Mucosa of descending colon (tissue), 3 donors: ENCODE measurements at regions not wholly inside any gene's neighbourhood (a gene's known extent, or its start where the extent isn't known, plus 50 kb on each side); places are given as distances from the start of the nearest gene placed in this dataset.

Experiments
- ATAC-seq: fragments of 200-7000 bp; cut with Tn5 transposase; one replicate; pipeline ENCODE4 v1.9.1; 2020; ENCODE audit warnings: mild to moderate bottlenecking, moderate library complexity
- DNase-seq, 3 donors: peaks; one replicate each; pipeline ENCODE4 v3.0.0-alpha.2; 2020
- H3K36me3 ChIP-seq: fragments of 200-600 bp; one replicate; pipeline ENCODE4 v1.8.0; 2021; ENCODE audit warnings: low read depth, mild to moderate bottlenecking
- H3K4me1 ChIP-seq: fragments of 200-600 bp; one replicate; pipeline ENCODE4 v1.8.0; 2021; ENCODE audit warnings: low read depth, mild to moderate bottlenecking
- H3K4me3 ChIP-seq: fragments of 200-600 bp; one replicate; pipeline ENCODE4 v1.8.0; 2021; ENCODE audit warnings: mild to moderate bottlenecking
- H3K9me3 ChIP-seq: fragments of 200-600 bp; one replicate; pipeline ENCODE4 v1.8.0; 2021; ENCODE audit warnings: mild to moderate bottlenecking
- intact Hi-C, 2 donors: fragments of 100-400 bp; cut with DNase I in 1 of 2; cut with micrococcal nuclease in 1 of 2; formaldehyde crosslinking; loops; one replicate each; pipeline versions ENCODE4 v1.11.0 to v1.11.1; 2022; cut with DNase I, micrococcal nuclease
- TF ChIP-seq, protein P1 (sequence below): fragments of 200-600 bp; IDR thresholded peaks from one replicate; pipeline ENCODE4 v1.8.0; 2022; ENCODE audit warnings: antibody characterized with exemption, mild to moderate bottlenecking
- donor health status: DM: no; HTN: no; CAD: no; lungs with moderate emphysema.
- donor health status: DM: no; HTN: no; CAD: no.
- donor health status: DM: no; HTN: yes; CAD: no.

DNA sequence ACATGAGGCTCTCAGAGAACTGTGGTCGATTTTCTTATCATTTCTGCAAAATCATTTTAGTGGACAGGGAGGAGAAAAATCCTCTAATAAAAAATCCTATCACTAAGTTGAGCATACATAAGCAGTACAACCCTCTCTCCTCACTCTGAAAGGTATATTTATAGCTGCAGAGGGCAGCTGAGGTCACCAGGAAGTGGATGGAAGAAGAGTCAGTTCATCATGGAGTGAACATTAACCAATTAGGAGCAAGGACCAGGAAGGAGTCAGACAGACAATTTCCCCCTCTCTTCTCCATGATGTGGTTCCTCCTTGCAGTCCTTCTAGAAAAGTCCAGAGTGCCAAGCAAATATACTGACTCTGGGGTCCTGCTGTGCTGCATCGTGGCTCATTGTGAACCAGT is 253.7 kb downstream of the TOX3 start:
- H3K9me3 ChIP-seq: no peaks in the 10 kb centered on the region
- no peak overlapping the region for H3K4me3 ChIP-seq
- intact Hi-C loops: no loop called here
- DNase-seq (peak in 1 of 3 donors; percentile 3), ATAC-seq (peak; percentile 56)
- H3K36me3 ChIP-seq: no peaks in the 10 kb centered on the region
- TF ChIP-seq, protein P1, sequence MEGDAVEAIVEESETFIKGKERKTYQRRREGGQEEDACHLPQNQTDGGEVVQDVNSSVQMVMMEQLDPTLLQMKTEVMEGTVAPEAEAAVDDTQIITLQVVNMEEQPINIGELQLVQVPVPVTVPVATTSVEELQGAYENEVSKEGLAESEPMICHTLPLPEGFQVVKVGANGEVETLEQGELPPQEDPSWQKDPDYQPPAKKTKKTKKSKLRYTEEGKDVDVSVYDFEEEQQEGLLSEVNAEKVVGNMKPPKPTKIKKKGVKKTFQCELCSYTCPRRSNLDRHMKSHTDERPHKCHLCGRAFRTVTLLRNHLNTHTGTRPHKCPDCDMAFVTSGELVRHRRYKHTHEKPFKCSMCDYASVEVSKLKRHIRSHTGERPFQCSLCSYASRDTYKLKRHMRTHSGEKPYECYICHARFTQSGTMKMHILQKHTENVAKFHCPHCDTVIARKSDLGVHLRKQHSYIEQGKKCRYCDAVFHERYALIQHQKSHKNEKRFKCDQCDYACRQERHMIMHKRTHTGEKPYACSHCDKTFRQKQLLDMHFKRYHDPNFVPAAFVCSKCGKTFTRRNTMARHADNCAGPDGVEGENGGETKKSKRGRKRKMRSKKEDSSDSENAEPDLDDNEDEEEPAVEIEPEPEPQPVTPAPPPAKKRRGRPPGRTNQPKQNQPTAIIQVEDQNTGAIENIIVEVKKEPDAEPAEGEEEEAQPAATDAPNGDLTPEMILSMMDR: no peak
- H3K4me1 ChIP-seq: no peaks in the 10 kb centered on the region

DNA sequence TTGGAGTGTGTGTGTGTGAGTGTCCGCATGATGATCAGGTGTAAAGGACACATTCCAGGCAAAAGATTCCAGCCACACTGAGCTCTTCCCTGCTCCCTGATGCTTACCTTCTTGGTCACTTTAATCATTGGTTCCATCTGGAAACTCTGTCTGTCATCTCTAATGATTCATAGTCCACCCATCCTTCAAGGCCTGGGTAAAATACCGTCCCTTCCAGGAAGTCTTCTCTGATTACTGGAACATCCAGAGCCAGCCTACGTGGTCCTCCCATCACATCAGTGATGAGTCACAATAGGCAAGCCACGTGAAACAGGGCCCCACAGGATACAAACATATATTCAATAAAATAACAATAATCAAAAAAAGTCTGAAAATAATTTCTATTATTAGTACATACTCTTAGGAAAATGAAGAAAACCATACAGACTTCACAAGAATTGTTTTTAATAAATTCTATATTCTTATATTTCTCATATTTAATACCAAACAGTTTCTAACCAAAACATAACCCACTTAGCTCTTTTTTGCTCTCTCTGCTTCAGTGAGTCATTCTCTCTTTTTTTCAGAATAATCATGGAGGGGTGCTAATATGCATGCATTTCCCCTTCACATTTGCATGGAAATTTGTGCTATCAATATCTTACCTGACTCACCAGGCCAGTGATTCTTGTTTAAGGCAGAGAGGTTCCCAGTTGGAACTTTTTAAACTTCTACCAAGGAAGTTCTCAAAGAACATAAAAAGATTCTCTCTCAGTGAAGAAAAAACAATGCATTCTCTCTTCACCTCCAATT is 263.2 kb downstream of the TOX3 start:
- intact Hi-C loops: no loop called here
- no peaks in the 10 kb centered on the region for H3K36me3 ChIP-seq
- H3K4me3 ChIP-seq: no peak overlapping the region
- no peaks in the 10 kb centered on the region for H3K4me1 ChIP-seq
- TF ChIP-seq, protein P1: no peak
- ATAC-seq: no peak
- no peaks in the 10 kb centered on the region for H3K9me3 ChIP-seq
- DNase-seq: no peak

DNA sequence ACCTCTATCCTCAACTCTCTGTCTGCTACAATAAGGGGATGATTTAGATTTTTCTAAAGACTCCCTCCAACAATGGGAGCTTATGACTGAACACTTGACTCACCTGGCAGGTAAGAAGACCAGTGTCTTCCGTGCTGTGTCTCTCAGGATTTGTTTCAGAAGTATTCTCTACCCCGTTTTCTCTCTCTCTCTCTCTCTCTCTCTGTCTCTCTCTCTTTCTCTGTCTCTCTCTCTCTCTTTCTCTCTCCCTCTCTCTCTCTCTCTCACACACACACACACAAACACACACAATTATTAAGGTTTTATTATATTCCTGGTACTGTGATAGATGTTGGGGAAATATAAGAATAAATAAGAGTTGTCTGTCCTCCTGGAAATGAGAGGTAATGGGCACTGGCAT is 263.9 kb downstream of the TOX3 start:
- DNase-seq (no peak), ATAC-seq (no peak)
- Histone ChIP-seq H3K4me3 (no peak overlapping the region), H3K36me3 (no peaks in the 10 kb centered on the region), H3K4me1 (no peaks in the 10 kb centered on the region), H3K9me3 (no peaks in the 10 kb centered on the region)
- TF ChIP-seq, protein P1: no peak
- intact Hi-C loops: no loop called here

DNA sequence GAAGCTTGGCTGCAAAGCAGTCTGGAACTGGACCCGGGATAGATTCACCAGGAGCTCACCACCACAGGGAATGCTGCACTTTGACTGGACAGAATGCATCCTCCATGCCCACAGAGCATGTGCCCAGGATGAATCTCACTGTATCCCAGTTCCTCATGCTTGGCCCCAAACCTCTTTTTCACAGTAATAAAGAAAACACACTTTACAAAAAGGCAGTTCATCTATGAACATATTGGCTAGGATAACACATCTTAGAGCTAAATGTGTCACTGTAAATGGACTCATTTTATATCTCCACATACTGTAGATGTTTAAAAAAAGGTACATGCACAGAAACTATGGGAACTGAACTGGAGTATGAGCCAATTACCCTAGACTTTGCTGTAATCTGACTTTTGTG is 266.9 kb downstream of the TOX3 start:
- TF ChIP-seq, protein P1: no peak
- Histone ChIP-seq H3K36me3 (no peaks in the 10 kb centered on the region), H3K4me3 (no peak overlapping the region), H3K4me1 (no peaks in the 10 kb centered on the region), H3K9me3 (no peaks in the 10 kb centered on the region)
- ATAC-seq (no peak), DNase-seq (no peak)
- intact Hi-C loops: no loop called here

DNA sequence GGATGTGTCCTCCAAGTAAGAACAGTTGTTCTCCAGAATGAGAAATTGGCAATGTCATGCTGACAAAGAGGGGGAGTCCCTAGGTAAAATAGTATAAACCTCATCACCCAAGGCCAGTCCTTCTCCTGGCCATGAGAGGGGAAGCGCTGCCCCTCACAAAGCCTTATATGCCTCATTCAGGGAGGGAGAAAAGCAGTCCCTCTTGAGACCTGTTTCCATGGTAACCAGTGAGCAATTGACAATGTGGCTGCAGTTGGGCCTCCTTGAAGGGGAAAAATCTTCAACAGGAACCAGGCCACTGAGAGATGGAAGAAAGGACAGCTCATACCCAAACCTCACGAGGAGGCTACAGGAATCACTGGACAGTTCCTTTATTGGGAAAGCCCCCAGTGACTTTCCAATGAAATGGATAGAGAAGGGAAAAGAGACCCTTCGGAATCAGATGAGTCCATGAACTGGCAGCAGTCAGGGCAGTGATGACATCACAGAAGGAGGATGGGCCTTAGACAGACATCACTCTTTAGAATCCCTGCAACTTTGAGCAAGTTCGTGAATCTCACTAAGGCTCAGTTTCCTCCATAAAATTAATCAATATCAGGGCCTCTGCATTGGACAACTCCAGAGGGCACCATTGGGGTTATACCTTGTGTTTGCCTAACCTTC is 275.7 kb downstream of the TOX3 start:
- intact Hi-C loops: no loop called here
- H3K36me3 ChIP-seq: no peaks in the 10 kb centered on the region
- H3K4me1 ChIP-seq: no peaks in the 10 kb centered on the region
- no peaks in the 10 kb centered on the region for H3K9me3 ChIP-seq
- no peak overlapping the region for H3K4me3 ChIP-seq
- TF ChIP-seq, protein P1: no peak
- no peak for DNase-seq
- no peak for ATAC-seq
